Nephron progenitor cell (in vitro differentiated cells): ENCODE measurements at regions not wholly inside any gene's neighbourhood (a gene's known extent, or its start where the extent isn't known, plus 50 kb on each side); places are given as distances from the start of the nearest gene placed in this dataset.

ENCODE experiments used
- DNase-seq: peaks from one replicate; pipeline ENCODE4 v3.0.0; 2021
- H3K27ac Mint-ChIP-seq: 2 replicates; pipeline ENCODE4 v1.8.0; 2021; ENCODE audit warnings: mild to moderate bottlenecking, moderate library complexity, mixed read lengths
- H3K27me3 Mint-ChIP-seq: 2 replicates; pipeline ENCODE4 v1.8.0; 2021; ENCODE audit warnings: mild to moderate bottlenecking, low read depth, mixed read lengths; ENCODE audit not compliant: poor library complexity
- H3K36me3 Mint-ChIP-seq: 2 replicates; pipeline ENCODE4 v1.8.0; 2021; ENCODE audit warnings: low read depth, mixed read lengths
- H3K4me1 Mint-ChIP-seq: 2 replicates; pipeline ENCODE4 v1.8.0; 2021; ENCODE audit warnings: mixed read lengths
- H3K4me3 Mint-ChIP-seq: 2 replicates; pipeline ENCODE4 v1.8.0; 2021; ENCODE audit warnings: mild to moderate bottlenecking, moderate library complexity, mixed read lengths
- H3K9me3 Mint-ChIP-seq: 2 replicates; pipeline ENCODE4 v1.8.0; 2021; ENCODE audit warnings: mild to moderate bottlenecking, moderate library complexity, mixed read lengths
- CTCF ChIP-seq: fragments of 200-600 bp; sonication (generic); IDR thresholded peaks from 2 replicates; pipeline ENCODE4 v1.5.0; 2021; ENCODE audit warnings: antibody characterized with exemption

GRCh38 chr7:12146813-12147212 lies 64.3 kb upstream of the TMEM106B start:
- H3K27ac Mint-ChIP-seq, result no peak overlapping the region
- no peaks in the 10 kb centered on the region for H3K27me3 Mint-ChIP-seq
- H3K36me3 Mint-ChIP-seq, result no peaks in the 10 kb centered on the region
- no peak for DNase-seq
- no peak for TF ChIP-seq CTCF
- peaks cover 19% of the 10 kb centered on the region for H3K9me3 Mint-ChIP-seq
- H3K4me1 Mint-ChIP-seq, result peaks cover 7% of the 10 kb centered on the region
- H3K4me3 Mint-ChIP-seq, result no peak overlapping the region

GRCh38 chr7:12152196-12152918 lies 58.7 kb upstream of the TMEM106B start:
- Mint-ChIP-seq H3K9me3 (no peaks in the 10 kb centered on the region), H3K27me3 (no peaks in the 10 kb centered on the region), H3K27ac (no peak overlapping the region), H3K4me3 (no peak overlapping the region), H3K36me3 (no peaks in the 10 kb centered on the region), H3K4me1 (peaks cover 3% of the 10 kb centered on the region)
- TF ChIP-seq CTCF, result no peak
- DNase-seq, result no peak

GRCh38 chr7:12154119-12154518 lies 57.0 kb upstream of the TMEM106B start:
- no peak overlapping the region for H3K4me3 Mint-ChIP-seq
- TF ChIP-seq CTCF, result no peak
- no peaks in the 10 kb centered on the region for H3K9me3 Mint-ChIP-seq
- H3K36me3 Mint-ChIP-seq, result no peaks in the 10 kb centered on the region
- H3K27ac Mint-ChIP-seq, result no peak overlapping the region
- no peaks in the 10 kb centered on the region for H3K27me3 Mint-ChIP-seq
- no peaks in the 10 kb centered on the region for H3K4me1 Mint-ChIP-seq
- DNase-seq, result no peak

GRCh38 chr7:12157517-12157916 lies 53.6 kb upstream of the TMEM106B start:
- no peak overlapping the region for H3K27ac Mint-ChIP-seq
- no peaks in the 10 kb centered on the region for H3K4me1 Mint-ChIP-seq
- TF ChIP-seq CTCF, result no peak
- H3K27me3 Mint-ChIP-seq, result peaks cover 3% of the 10 kb centered on the region
- no peak overlapping the region for H3K4me3 Mint-ChIP-seq
- no peaks in the 10 kb centered on the region for H3K36me3 Mint-ChIP-seq
- DNase-seq, result no peak
- H3K9me3 Mint-ChIP-seq, result no peaks in the 10 kb centered on the region

GRCh38 chr7:12158334-12159060 lies 52.6 kb upstream of the TMEM106B start:
- no peak for DNase-seq
- H3K4me3 Mint-ChIP-seq, result no peak overlapping the region
- no peaks in the 10 kb centered on the region for H3K36me3 Mint-ChIP-seq
- no peaks in the 10 kb centered on the region for H3K9me3 Mint-ChIP-seq
- H3K27ac Mint-ChIP-seq, result no peak overlapping the region
- TF ChIP-seq CTCF, result no peak
- no peaks in the 10 kb centered on the region for H3K4me1 Mint-ChIP-seq
- H3K27me3 Mint-ChIP-seq, result peaks cover 3% of the 10 kb centered on the region
